Testis (tissue), 2 donors: ENCODE measurements at regions not wholly inside any gene's neighbourhood (a gene's known extent, or its start where the extent isn't known, plus 50 kb on each side); places are given as distances from the start of the nearest gene placed in this dataset.

ENCODE experiments used
- CTCF ChIP-seq, 3 experiments: fragments of 450-650 bp in 2 of 3; fragments of 200-600 bp in 1 of 3; sonication (generic) in 1 of 3; IDR thresholded peaks; one replicate each; pipeline ENCODE4 v1.5.1; 2016 to 2019; ENCODE audit warnings: antibody characterized with exemption in 3 of 3, mild to moderate bottlenecking in 2 of 3, moderate library complexity in 1 of 3
- POLR2A ChIP-seq: fragments of 450-650 bp; IDR thresholded peaks from one replicate; pipeline ENCODE4 v1.6.1; 2017; ENCODE audit warnings: antibody characterized with exemption, mild to moderate bottlenecking, moderate library complexity

DNA sequence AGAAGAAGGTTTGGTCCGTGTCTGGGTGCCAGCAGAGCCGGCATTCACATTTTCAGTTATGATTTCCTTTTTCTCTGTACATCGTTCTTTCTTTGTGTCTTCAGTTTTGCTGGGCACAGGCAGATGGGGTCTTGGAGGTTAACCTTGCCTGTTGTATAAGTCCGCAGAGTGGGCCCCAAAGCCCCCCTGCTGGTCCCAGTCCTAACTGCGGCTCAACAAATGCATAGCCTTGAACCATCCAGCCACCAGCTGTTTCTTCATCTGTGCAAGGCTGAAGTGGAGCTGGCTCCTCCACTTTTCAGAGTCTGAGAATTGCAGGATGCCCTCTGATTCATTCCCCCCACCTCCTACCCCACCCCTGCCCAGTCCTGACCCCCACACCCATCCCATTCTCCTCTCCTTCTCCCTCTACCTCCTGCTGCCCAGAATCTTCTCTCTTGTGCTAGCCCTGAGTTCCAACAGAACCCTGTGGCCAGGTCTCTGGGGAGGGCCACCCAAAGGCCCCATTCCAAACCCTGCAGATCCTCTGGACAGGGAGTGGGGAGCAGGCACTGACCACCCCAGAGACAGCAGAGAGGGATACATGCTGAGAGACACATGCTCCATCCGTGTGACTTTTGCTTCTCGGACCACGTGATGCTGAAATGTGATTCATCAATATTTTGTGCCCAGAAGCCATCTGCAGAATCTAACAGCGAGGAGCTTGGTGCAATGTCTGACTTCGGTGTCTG is 386.5 kb upstream of the SULF2 start:
- no peak for TF ChIP-seq POLR2A
- TF ChIP-seq CTCF (IDR thresholded peaks at IDR 0.05): no peak
